OCI-LY7 (cell line): ENCODE measurements at regions not wholly inside any gene's neighbourhood (a gene's known extent, or its start where the extent isn't known, plus 50 kb on each side); places are given as distances from the start of the nearest gene placed in this dataset.

Experiments used
- CTCF ChIP-seq: fragments of 200-600 bp; sonication (generic); conservative IDR thresholded peaks from 2 replicates; pipeline ENCODE4 v1.5.1; 2014; ENCODE audit warnings: mild to moderate bottlenecking, antibody characterized with exemption, low read length, moderate library complexity, mixed read lengths
- EZH2phosphoT487 ChIP-seq: fragments of 200-600 bp; sonication (generic); IDR thresholded peaks from 2 replicates; pipeline ENCODE4 v1.6.1; 2018; ENCODE audit warnings: low read depth, borderline replicate concordance, mild to moderate bottlenecking, mixed run types, antibody characterized with exemption, low read length, moderate library complexity, mixed read lengths

GRCh38 chr3:128563439-128563838, 70.4 kb upstream of the GATA2 start:
- TF ChIP-seq CTCF = no peak
- TF ChIP-seq EZH2phosphoT487 = no peak
